Activated CD8-positive, alpha-beta memory T cell treated with anti-CD3 and anti-CD28 coated beads, Interleukin-2, amount 10 ng/mL, durations not matched to agents 7 days and 5 days (primary cell): ENCODE measurements at regions not wholly inside any gene's neighbourhood (a gene's known extent, or its start where the extent isn't known, plus 50 kb on each side); places are given as distances from the start of the nearest gene placed in this dataset.
"Not testable (repeated sequence)": the region's sequence is repeated elsewhere in the genome, so short reads cannot be mapped to it uniquely, and the experiment has no call there.

Experiments used
- ATAC-seq: fragments of 150-1000 bp; cut with Tn5 transposase; one replicate; pipeline ENCODE4 v1.10.0; 2021; ENCODE audit warnings: moderate library complexity
- CTCF ChIA-PET: fragments of 350-600 bp; sonication (Branson Sonifier 250); formaldehyde crosslinking; loops from one replicate; lab custom pipeline; 2021; ENCODE audit warnings: antibody characterized with exemption; lab: Charles Lee
- DNase-seq: peaks from one replicate; pipeline ENCODE4 v3.0.0-alpha.2; 2020
- H3K27ac Mint-ChIP-seq: one replicate; pipeline ENCODE4 v1.8.0; 2021; ENCODE audit warnings: mild to moderate bottlenecking, mixed read lengths
- H3K27me3 Mint-ChIP-seq: one replicate; pipeline ENCODE4 v1.8.0; 2021; ENCODE audit warnings: mixed read lengths
- H3K36me3 Mint-ChIP-seq: one replicate; pipeline ENCODE4 v1.8.0; 2021; ENCODE audit warnings: mild to moderate bottlenecking, mixed read lengths
- H3K4me1 Mint-ChIP-seq: one replicate; pipeline ENCODE4 v1.8.0; 2021; ENCODE audit warnings: mixed read lengths
- H3K4me3 Mint-ChIP-seq: one replicate; pipeline ENCODE4 v1.8.0; 2021; ENCODE audit warnings: mild to moderate bottlenecking, moderate library complexity, mixed read lengths
- H3K9me3 Mint-ChIP-seq: one replicate; pipeline ENCODE4 v1.8.0; 2022; ENCODE audit warnings: low read depth, mixed read lengths

- Mint-ChIP-seq H3K36me3 (no peaks in the 10 kb centered on the region), H3K27me3 (no peaks in the 10 kb centered on the region), H3K9me3 (no peaks in the 10 kb centered on the region), H3K4me1 (peaks cover 9% of the 10 kb centered on the region), H3K4me3 (no peak overlapping the region), H3K27ac (no peak overlapping the region)
- CTCF ChIA-PET = interaction anchor here (1.1 to 1.5 kb wide), 3 partner anchors 13 to 112 kb away, joined by 3 to 4 read pairs (median 3); no protein-coding TSS in a partner anchor
- ATAC-seq = no peak
- no peak for DNase-seq
These were observed 112.5 kb downstream of the RAP2B start for GRCh38 chr3:153274561-153274960.

GRCh38 chr3:153275514-153275913 lies 113.5 kb downstream of the RAP2B start:
- no peaks in the 10 kb centered on the region for H3K9me3 Mint-ChIP-seq
- H3K27ac Mint-ChIP-seq = no peak overlapping the region
- no peaks in the 10 kb centered on the region for H3K27me3 Mint-ChIP-seq
- H3K4me3 Mint-ChIP-seq = no peak overlapping the region
- no peak for ATAC-seq
- no peaks in the 10 kb centered on the region for H3K36me3 Mint-ChIP-seq
- peaks cover 9% of the 10 kb centered on the region for H3K4me1 Mint-ChIP-seq
- CTCF ChIA-PET = interaction anchor here (1.0 to 1.3 kb wide), 2 partner anchors 12 to 15 kb away, joined by 3 read pairs; no protein-coding TSS in a partner anchor
- no peak for DNase-seq

DNA sequence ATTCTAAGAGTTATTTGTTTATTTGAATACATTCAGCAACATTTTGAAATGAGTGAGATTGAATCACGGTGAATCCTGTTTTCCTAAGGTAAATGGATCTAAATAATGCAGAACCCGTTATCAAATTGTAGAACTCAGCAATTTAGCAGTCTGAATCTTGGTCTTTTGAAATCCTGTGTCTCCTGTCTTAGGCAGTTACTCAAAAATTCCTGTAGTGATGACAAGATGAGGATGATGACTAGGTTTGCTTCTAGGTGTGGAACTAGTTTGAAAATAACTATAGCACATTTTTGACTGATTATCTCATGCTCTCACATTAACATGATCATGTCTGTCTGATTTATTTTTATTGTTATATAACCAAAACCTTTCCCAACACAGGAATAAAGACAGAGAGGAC lies 115.0 kb downstream of the RAP2B start:
- Mint-ChIP-seq H3K4me3 (no peak overlapping the region), H3K27ac (no peak overlapping the region), H3K9me3 (no peaks in the 10 kb centered on the region), H3K27me3 (no peaks in the 10 kb centered on the region), H3K36me3 (no peaks in the 10 kb centered on the region), H3K4me1 (peaks cover 9% of the 10 kb centered on the region)
- ATAC-seq (no peak), DNase-seq (no peak)
- CTCF ChIA-PET = no interaction called here

DNA sequence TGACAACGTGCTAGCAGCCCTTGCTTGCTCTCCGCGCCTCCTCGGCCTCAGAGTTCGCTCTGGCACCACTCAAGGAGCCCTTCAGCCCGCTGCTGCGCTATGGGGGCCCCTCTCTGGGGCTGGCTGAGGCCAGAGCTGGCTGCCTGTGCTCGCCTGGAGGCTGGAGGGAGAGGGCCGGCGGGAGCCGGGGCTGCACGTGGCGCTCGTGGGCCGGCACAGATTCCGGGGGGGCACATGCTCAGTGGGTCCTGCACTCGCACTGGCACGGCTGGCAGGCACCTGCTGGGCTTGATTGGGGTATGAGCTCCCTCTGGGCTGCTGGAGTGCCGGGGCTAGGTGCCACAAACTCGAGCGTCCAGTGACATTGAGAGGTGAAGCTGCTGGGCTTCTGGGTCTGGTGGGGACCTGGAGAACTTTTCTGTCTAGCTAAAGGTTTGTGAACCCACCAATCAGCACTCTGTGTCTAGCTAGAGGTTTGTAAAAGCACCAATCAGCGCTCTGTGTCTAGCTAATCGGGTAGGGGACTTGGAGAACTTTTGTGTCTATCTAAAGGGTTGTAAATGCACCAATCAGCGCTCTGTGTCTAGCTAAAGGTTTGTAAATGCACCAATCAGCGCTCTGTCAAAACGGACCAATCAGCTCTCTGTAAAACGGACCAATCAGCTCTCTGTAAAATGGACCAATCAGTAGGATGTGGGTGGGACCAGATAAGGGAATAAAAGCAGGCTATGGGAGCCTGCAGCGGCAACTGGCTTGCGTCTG lies 119.4 kb downstream of the RAP2B start:
- H3K4me3 Mint-ChIP-seq, H3K36me3 Mint-ChIP-seq, ATAC-seq, DNase-seq, H3K27ac Mint-ChIP-seq, H3K27me3 Mint-ChIP-seq, H3K9me3 Mint-ChIP-seq: not testable (repeated sequence)
- peaks cover 19% of the 10 kb centered on the region for H3K4me1 Mint-ChIP-seq
- CTCF ChIA-PET = interaction anchor here (1.1 to 1.2 kb wide), 2 partner anchors 9 to 11 kb away, joined by 4 to 6 read pairs; no protein-coding TSS in a partner anchor

DNA sequence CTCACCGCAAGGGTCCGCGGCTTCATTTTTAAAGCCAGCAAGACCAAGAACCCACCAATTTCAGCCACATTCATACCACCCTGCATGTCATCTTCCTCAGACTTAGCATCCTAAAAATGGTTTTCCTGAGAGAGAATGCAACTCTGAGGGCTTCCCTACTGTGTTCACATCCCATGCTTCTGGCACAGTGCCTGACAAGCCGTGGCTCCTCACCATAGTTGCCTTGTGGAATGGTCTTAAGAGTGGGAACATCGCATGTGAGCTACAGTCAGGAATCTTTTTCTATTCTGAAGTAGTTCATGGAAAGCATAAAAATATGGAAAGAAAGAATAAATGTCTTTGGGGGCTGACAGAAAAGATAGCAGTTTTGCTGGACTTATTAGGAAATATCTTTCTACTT lies 120.3 kb downstream of the RAP2B start:
- Mint-ChIP-seq H3K36me3 (peaks cover 3% of the 10 kb centered on the region), H3K27ac (no peak overlapping the region)
- CTCF ChIA-PET = no interaction called here

GRCh38 chr3:153284282-153284938 lies 122.4 kb downstream of the RAP2B start:
- Mint-ChIP-seq H3K27me3 (no peaks in the 10 kb centered on the region), H3K9me3 (no peaks in the 10 kb centered on the region), H3K4me3 (no peak overlapping the region), H3K36me3 (peaks cover 7% of the 10 kb centered on the region), H3K4me1 (peaks cover 38% of the 10 kb centered on the region), H3K27ac (peak overlapping the region; percentile 82)
- ATAC-seq = peak; percentile 79
- CTCF ChIA-PET = interaction anchor here (0.9 to 4.2 kb wide), 7 partner anchors 13 to 149 kb away, joined by 3 to 35 read pairs (median 3); partner anchors contain the start of gene RAP2B
- DNase-seq = peak; percentile 73

More for the DNA sequence above, 120.3 kb downstream of the RAP2B start:
- Mint-ChIP-seq H3K27me3 (no peaks in the 10 kb centered on the region), H3K4me3 (no peak overlapping the region), H3K9me3 (no peaks in the 10 kb centered on the region), H3K4me1 (peaks cover 24% of the 10 kb centered on the region)
- ATAC-seq (no peak), DNase-seq (no peak)

DNA sequence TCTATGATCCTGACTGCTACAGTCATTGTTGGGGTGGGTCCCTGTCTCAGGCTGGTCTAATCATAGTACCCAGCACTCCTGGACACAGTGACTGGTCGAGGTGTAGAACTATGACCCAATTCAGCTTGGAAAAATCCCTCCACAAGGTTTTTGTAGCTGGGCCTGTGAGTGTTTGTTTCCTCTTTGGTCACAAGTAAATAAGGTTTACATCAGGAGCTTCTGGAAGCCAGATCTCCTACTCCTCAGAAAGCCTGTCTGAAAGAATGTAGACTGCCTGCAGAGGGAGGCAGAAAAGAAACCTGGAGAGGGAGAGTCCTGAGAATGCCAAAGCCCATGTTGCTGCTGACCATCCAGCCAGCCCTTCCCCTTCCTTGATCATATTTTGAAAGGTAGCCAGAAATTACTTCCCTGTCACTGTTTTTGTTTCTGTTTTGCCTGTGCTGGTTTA lies 123.2 kb downstream of the RAP2B start:
- ATAC-seq (no peak), DNase-seq (no peak)
- peaks cover 7% of the 10 kb centered on the region for H3K36me3 Mint-ChIP-seq
- peaks cover 42% of the 10 kb centered on the region for H3K4me1 Mint-ChIP-seq
- H3K27ac Mint-ChIP-seq = peak overlapping the region; percentile 68
- CTCF ChIA-PET = interaction anchor here (0.6 to 4.2 kb wide), 7 partner anchors 64 to 150 kb away, joined by 3 to 35 read pairs (median 3); partner anchors contain the start of gene RAP2B
- H3K27me3 Mint-ChIP-seq = no peaks in the 10 kb centered on the region
- no peaks in the 10 kb centered on the region for H3K9me3 Mint-ChIP-seq
- no peak overlapping the region for H3K4me3 Mint-ChIP-seq

DNA sequence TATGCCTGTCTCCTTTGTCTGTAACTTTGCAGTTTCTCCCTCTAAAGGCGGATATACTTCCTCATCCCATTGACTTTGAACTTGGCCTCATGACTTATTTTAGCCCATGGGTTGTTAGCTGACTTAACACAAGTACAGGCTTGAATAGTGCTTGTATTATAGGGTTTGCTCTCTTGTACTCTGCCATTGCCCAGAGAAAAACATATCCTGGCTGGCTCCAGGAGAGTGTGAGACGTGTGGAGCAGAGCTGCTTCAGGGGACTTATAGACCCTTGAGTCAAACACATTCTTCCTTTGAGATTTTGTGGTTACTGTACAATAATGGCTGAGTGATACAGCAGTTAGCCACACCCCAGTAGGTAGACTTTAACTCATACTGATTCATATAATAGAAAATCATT lies 124.0 kb downstream of the RAP2B start:
- Mint-ChIP-seq H3K4me1 (peaks cover 44% of the 10 kb centered on the region), H3K36me3 (peaks cover 7% of the 10 kb centered on the region), H3K4me3 (no peak overlapping the region), H3K27me3 (no peaks in the 10 kb centered on the region), H3K27ac (peak overlapping the region; percentile 63), H3K9me3 (no peaks in the 10 kb centered on the region)
- no peak for DNase-seq
- CTCF ChIA-PET = interaction anchor here (0.5 to 4.2 kb wide), 5 partner anchors 65 to 124 kb away, joined by 3 to 35 read pairs (median 3); partner anchors contain the start of gene RAP2B
- peak; percentile 37 for ATAC-seq

DNA sequence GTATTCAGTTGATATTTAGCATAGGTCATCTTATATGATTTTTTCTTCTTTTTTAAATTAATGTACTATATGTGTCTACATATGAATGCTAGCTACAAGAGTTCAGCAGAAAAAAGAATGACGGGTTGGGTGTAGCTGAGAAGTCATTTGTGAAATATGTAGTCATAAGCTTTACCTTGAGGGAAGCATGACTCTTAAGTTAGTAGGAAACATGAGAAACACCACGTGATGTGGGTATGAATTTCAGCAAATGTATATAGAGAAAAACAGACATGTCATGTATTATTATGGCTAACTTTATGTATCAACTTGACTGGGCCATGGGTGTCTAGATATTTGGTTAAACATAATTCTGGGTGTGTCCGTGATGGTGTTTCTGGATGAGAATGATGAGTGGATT lies 125.0 kb downstream of the RAP2B start:
- Mint-ChIP-seq H3K36me3 (peaks cover 7% of the 10 kb centered on the region), H3K27me3 (no peaks in the 10 kb centered on the region), H3K9me3 (no peaks in the 10 kb centered on the region), H3K27ac (peak overlapping the region; percentile 75), H3K4me1 (peaks cover 51% of the 10 kb centered on the region), H3K4me3 (no peak overlapping the region)
- ATAC-seq (no peak), DNase-seq (no peak)
- CTCF ChIA-PET = interaction anchor here (0.8 to 4.2 kb wide), 6 partner anchors 12 to 244 kb away, joined by 3 to 35 read pairs (median 3); partner anchors contain the start of gene RAP2B

- no peak for DNase-seq
- peaks cover 5% of the 10 kb centered on the region for H3K36me3 Mint-ChIP-seq
- no peak overlapping the region for H3K4me3 Mint-ChIP-seq
- CTCF ChIA-PET = no interaction called here
- H3K27ac Mint-ChIP-seq = peak overlapping the region; percentile 8
- peaks cover 47% of the 10 kb centered on the region for H3K4me1 Mint-ChIP-seq
- no peaks in the 10 kb centered on the region for H3K27me3 Mint-ChIP-seq
- H3K9me3 Mint-ChIP-seq = no peaks in the 10 kb centered on the region
- no peak for ATAC-seq
These were observed 127.3 kb downstream of the RAP2B start for GRCh38 chr3:153289334-153289808.

DNA sequence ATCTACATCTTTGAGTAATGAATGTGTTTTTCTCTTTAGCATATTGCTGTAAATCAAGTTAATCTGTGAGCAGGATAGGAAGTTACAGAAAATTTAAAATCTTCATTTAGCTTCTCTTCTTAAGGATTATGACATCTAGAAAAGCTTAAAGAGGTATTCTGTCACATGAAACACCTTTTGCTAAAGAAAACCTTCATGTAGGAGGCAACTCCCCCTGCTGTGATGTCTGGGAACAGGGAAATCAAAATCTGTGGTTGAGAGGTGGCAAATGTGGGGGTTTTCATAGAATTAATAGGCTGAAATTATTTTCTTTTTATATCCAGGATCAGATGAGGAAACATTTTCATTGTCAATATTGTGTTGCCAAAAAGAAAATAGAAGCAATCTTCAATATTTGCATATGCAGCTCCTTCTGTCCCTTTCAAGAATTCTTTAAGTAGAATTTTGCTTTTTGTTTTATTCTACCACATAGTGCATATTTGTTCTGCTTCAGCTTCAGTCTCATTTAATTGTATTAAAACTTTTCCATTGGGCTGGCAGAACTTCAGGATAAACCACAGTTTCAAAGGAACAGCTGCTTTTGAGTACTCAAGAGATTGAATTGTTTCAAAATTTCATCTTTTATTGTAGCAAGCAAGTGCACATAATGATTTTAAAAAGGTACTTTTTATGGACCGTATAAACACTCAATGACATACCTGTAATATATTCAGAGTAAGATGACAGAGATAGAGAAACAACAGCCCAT lies 128.4 kb downstream of the RAP2B start:
- CTCF ChIA-PET = interaction anchor here (0.7 to 2.0 kb wide), 14 partner anchors 9 to 339 kb away, joined by 3 to 27 read pairs (median 3); partner anchors contain the start of gene RAP2B
- H3K9me3 Mint-ChIP-seq = no peaks in the 10 kb centered on the region
- ATAC-seq (no peak), DNase-seq (no peak)
- no peak overlapping the region for H3K4me3 Mint-ChIP-seq
- H3K27ac Mint-ChIP-seq = no peak overlapping the region
- H3K36me3 Mint-ChIP-seq = peaks cover 4% of the 10 kb centered on the region
- peaks cover 39% of the 10 kb centered on the region for H3K4me1 Mint-ChIP-seq
- no peaks in the 10 kb centered on the region for H3K27me3 Mint-ChIP-seq

GRCh38 chr3:153291059-153291685 lies 129.1 kb downstream of the RAP2B start:
- H3K9me3 Mint-ChIP-seq = no peaks in the 10 kb centered on the region
- peaks cover 33% of the 10 kb centered on the region for H3K4me1 Mint-ChIP-seq
- H3K4me3 Mint-ChIP-seq = no peak overlapping the region
- ATAC-seq (no peak), DNase-seq (no peak)
- H3K27me3 Mint-ChIP-seq = no peaks in the 10 kb centered on the region
- no peak overlapping the region for H3K27ac Mint-ChIP-seq
- peaks cover 4% of the 10 kb centered on the region for H3K36me3 Mint-ChIP-seq
- CTCF ChIA-PET = interaction anchor here (0.7 to 2.0 kb wide), 10 partner anchors 10 to 338 kb away, joined by 3 to 27 read pairs (median 3); partner anchors contain the start of gene RAP2B
